Loucy (cell line): ENCODE measurements at regions not wholly inside any gene's neighbourhood (a gene's known extent, or its start where the extent isn't known, plus 50 kb on each side); places are given as distances from the start of the nearest gene placed in this dataset.
"Not testable (repeated sequence)": the region's sequence is repeated elsewhere in the genome, so short reads cannot be mapped to it uniquely, and the experiment has no call there.

Source experiments
- EZH2phosphoT487 ChIP-seq: fragments of 200-600 bp; IDR thresholded peaks from 2 replicates; pipeline ENCODE4 v1.6.1; 2018; ENCODE audit warnings: antibody characterized with exemption, mild to moderate bottlenecking, moderate library complexity, borderline replicate concordance
- TF ChIP-seq, protein P1 (sequence below): fragments of 200-600 bp; sonication (generic); conservative IDR thresholded peaks from 2 replicates; pipeline ENCODE4 v1.5.1; 2014; ENCODE audit warnings: mild to moderate bottlenecking, antibody characterized with exemption, low read length

DNA sequence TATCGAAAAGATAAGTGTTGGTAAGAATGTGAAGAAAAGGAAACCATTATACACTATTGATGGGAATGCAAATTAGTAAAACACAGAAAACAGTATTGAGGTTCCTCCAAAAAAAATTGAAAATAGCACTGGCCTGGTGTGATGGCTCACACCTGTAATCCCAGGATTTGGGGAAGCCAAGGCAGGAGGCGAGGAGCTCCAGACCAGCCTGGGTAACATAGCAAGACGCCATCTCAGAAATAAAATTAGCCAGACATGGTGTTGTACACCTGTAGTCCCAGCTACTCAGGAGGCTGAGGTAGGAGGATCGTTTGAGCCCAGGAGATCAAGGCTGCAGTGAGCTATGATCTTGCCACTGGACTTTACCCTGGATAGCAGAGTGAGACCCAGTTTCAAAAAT lies 5303.4 kb upstream of the TPTE start:
- TF ChIP-seq, protein P1, sequence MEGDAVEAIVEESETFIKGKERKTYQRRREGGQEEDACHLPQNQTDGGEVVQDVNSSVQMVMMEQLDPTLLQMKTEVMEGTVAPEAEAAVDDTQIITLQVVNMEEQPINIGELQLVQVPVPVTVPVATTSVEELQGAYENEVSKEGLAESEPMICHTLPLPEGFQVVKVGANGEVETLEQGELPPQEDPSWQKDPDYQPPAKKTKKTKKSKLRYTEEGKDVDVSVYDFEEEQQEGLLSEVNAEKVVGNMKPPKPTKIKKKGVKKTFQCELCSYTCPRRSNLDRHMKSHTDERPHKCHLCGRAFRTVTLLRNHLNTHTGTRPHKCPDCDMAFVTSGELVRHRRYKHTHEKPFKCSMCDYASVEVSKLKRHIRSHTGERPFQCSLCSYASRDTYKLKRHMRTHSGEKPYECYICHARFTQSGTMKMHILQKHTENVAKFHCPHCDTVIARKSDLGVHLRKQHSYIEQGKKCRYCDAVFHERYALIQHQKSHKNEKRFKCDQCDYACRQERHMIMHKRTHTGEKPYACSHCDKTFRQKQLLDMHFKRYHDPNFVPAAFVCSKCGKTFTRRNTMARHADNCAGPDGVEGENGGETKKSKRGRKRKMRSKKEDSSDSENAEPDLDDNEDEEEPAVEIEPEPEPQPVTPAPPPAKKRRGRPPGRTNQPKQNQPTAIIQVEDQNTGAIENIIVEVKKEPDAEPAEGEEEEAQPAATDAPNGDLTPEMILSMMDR = not testable (repeated sequence)
- not testable (repeated sequence) for TF ChIP-seq EZH2phosphoT487
